Subcutaneous abdominal adipose tissue (tissue), 5 donors: ENCODE measurements at regions not wholly inside any gene's neighbourhood (a gene's known extent, or its start where the extent isn't known, plus 50 kb on each side); places are given as distances from the start of the nearest gene placed in this dataset.
"Not testable (repeated sequence)": the region's sequence is repeated elsewhere in the genome, so short reads cannot be mapped to it uniquely, and the experiment has no call there.

Experiments
- H3K27ac ChIP-seq: one replicate; pipeline ENCODE4 v1.7.0; 2013; ENCODE audit warnings: low read depth, mild to moderate bottlenecking, inconsistent platforms, low read length, moderate library complexity
- H3K27me3 ChIP-seq, 5 donors: one replicate each; pipeline ENCODE4 v1.7.0; 2013; ENCODE audit warnings: low read length in 5 of 5, inconsistent platforms in 1 of 5; ENCODE audit not compliant: control insufficient read depth in 5 of 5, insufficient read depth in 4 of 5
- H3K36me3 ChIP-seq, 5 donors: one replicate each; pipeline ENCODE4 v1.7.0; 2013; ENCODE audit warnings: low read length in 5 of 5; ENCODE audit not compliant: control insufficient read depth in 5 of 5, insufficient read depth in 5 of 5
- H3K4me1 ChIP-seq, 5 donors: one replicate each; pipeline ENCODE4 v1.7.0; 2013; ENCODE audit warnings: low read length in 5 of 5, mild to moderate bottlenecking in 3 of 5, moderate library complexity in 1 of 5; ENCODE audit not compliant: control insufficient read depth in 5 of 5, insufficient read depth in 5 of 5
- H3K4me3 ChIP-seq, 5 donors: one replicate each; pipeline ENCODE4 v1.7.0; 2013; ENCODE audit warnings: low read length in 5 of 5, low read depth in 1 of 5
- H3K9ac ChIP-seq, 5 donors: one replicate each; pipeline ENCODE4 v1.7.0; 2013; ENCODE audit warnings: low read length in 5 of 5, mild to moderate bottlenecking in 4 of 5, moderate library complexity in 3 of 5
- H3K9me3 ChIP-seq, 5 donors: one replicate each; pipeline ENCODE4 v1.7.0; 2013; ENCODE audit warnings: low read length in 5 of 5; ENCODE audit not compliant: control insufficient read depth in 5 of 5
- donor health status: healthy.
- donor health status: healthy.
- donor health status: healthy.
- donor health status: healthy.
- donor health status: healthy.

- no peak overlapping the region for H3K9ac ChIP-seq
- no peak overlapping the region for H3K4me3 ChIP-seq
- no peaks in the 10 kb centered on the region for H3K27me3 ChIP-seq
- peaks cover 0 to 4% (median 0%) of the 10 kb centered on the region in 5 donors for H3K9me3 ChIP-seq
- peaks cover 0 to 9% (median 9%) of the 10 kb centered on the region in 5 donors for H3K4me1 ChIP-seq
- H3K27ac ChIP-seq = no peak overlapping the region
- H3K36me3 ChIP-seq = no peaks in the 10 kb centered on the region
Measured at GRCh38 chr18:60892855-60893254, 440.4 kb upstream of the CDH20 start.

- Histone ChIP-seq H3K4me1 (peaks cover 0 to 9% (median 9%) of the 10 kb centered on the region in 5 donors), H3K9ac (no peak overlapping the region), H3K27me3 (no peaks in the 10 kb centered on the region), H3K9me3 (peaks cover 0 to 4% (median 0%) of the 10 kb centered on the region in 5 donors), H3K36me3 (no peaks in the 10 kb centered on the region), H3K4me3 (no peak overlapping the region), H3K27ac (no peak overlapping the region)
Measured at GRCh38 chr18:60893355-60894097, 439.7 kb upstream of the CDH20 start.

GRCh38 chr18:60894254-60894945, 438.8 kb upstream of the CDH20 start:
- H3K4me3 ChIP-seq = no peak overlapping the region
- H3K9ac ChIP-seq = no peak overlapping the region
- no peak overlapping the region for H3K27ac ChIP-seq
- H3K9me3 ChIP-seq = peaks cover 0 to 4% (median 0%) of the 10 kb centered on the region in 5 donors
- H3K36me3 ChIP-seq = no peaks in the 10 kb centered on the region
- no peaks in the 10 kb centered on the region for H3K27me3 ChIP-seq
- H3K4me1 ChIP-seq = peaks cover 0 to 9% (median 9%) of the 10 kb centered on the region in 5 donors

- no peak overlapping the region for H3K27ac ChIP-seq
Measured at GRCh38 chr18:60895181-60895580, 438.0 kb upstream of the CDH20 start.

GRCh38 chr18:60898111-60898510, 435.1 kb upstream of the CDH20 start:
- Histone ChIP-seq H3K27me3 (no peaks in the 10 kb centered on the region), H3K4me1 (peaks cover 0 to 9% (median 8%) of the 10 kb centered on the region in 5 donors), H3K27ac (no peak overlapping the region), H3K36me3 (no peaks in the 10 kb centered on the region), H3K4me3 (no peak overlapping the region), H3K9ac (no peak overlapping the region), H3K9me3 (no peaks in the 10 kb centered on the region)

More at GRCh38 chr18:60895181-60895580, 438.0 kb upstream of the CDH20 start:
- no peaks in the 10 kb centered on the region for H3K36me3 ChIP-seq
- peaks cover 0 to 9% (median 9%) of the 10 kb centered on the region in 5 donors for H3K4me1 ChIP-seq
- peaks cover 0 to 4% (median 0%) of the 10 kb centered on the region in 5 donors for H3K9me3 ChIP-seq
- no peak overlapping the region for H3K9ac ChIP-seq
- H3K4me3 ChIP-seq = no peak overlapping the region
- no peaks in the 10 kb centered on the region for H3K27me3 ChIP-seq

GRCh38 chr18:60905699-60906098, 427.5 kb upstream of the CDH20 start:
- H3K4me1 ChIP-seq = peaks cover 0 to 6% (median 4%) of the 10 kb centered on the region in 5 donors
- H3K9me3 ChIP-seq = no peaks in the 10 kb centered on the region
- H3K4me3 ChIP-seq = no peak overlapping the region
- no peaks in the 10 kb centered on the region for H3K27me3 ChIP-seq
- H3K27ac ChIP-seq = no peak overlapping the region
- H3K36me3 ChIP-seq = no peaks in the 10 kb centered on the region
- no peak overlapping the region for H3K9ac ChIP-seq

GRCh38 chr18:60910534-60910933, 422.7 kb upstream of the CDH20 start:
- Histone ChIP-seq H3K9me3 (no peaks in the 10 kb centered on the region), H3K4me1 (peaks cover 0 to 7% (median 5%) of the 10 kb centered on the region in 5 donors), H3K36me3 (no peaks in the 10 kb centered on the region), H3K4me3 (no peak overlapping the region), H3K27ac (no peak overlapping the region), H3K9ac (no peak overlapping the region), H3K27me3 (no peaks in the 10 kb centered on the region)

- no peaks in the 10 kb centered on the region for H3K9me3 ChIP-seq
Measured at GRCh38 chr18:60911504-60911903, 421.7 kb upstream of the CDH20 start.

GRCh38 chr18:60915160-60915559, 418.1 kb upstream of the CDH20 start:
- Histone ChIP-seq H3K36me3 (no peaks in the 10 kb centered on the region), H3K9me3 (no peaks in the 10 kb centered on the region), H3K4me3 (no peak overlapping the region), H3K4me1 (peaks cover 0 to 7% (median 5%) of the 10 kb centered on the region in 5 donors), H3K9ac (no peak overlapping the region), H3K27ac (no peak overlapping the region), H3K27me3 (no peaks in the 10 kb centered on the region)

More at GRCh38 chr18:60911504-60911903, 421.7 kb upstream of the CDH20 start:
- Histone ChIP-seq H3K27ac (no peak overlapping the region), H3K27me3 (no peaks in the 10 kb centered on the region), H3K36me3 (no peaks in the 10 kb centered on the region), H3K4me3 (no peak overlapping the region), H3K9ac (no peak overlapping the region), H3K4me1 (peaks cover 0 to 7% (median 5%) of the 10 kb centered on the region in 5 donors)

GRCh38 chr18:60918862-60919261, 414.4 kb upstream of the CDH20 start:
- H3K27ac ChIP-seq, H3K27me3 ChIP-seq, H3K9ac ChIP-seq, H3K4me1 ChIP-seq, H3K36me3 ChIP-seq, H3K9me3 ChIP-seq, H3K4me3 ChIP-seq: not testable (repeated sequence)
